Suprapubic skin (tissue), 3 donors: ENCODE measurements at regions not wholly inside any gene's neighbourhood (a gene's known extent, or its start where the extent isn't known, plus 50 kb on each side); places are given as distances from the start of the nearest gene placed in this dataset.

Source experiments
- POLR2A ChIP-seq, 2 donors: fragments of 450-650 bp; IDR thresholded peaks; one replicate each; pipeline ENCODE4 v1.6.1; 2017; ENCODE audit warnings: antibody characterized with exemption in 2 of 2, mild to moderate bottlenecking in 2 of 2, moderate library complexity in 2 of 2
- TF ChIP-seq, protein P1 (sequence below), 2 donors: fragments of 200-600 bp in 1 of 2; fragments of 450-650 bp in 1 of 2; sonication (generic) in 1 of 2; IDR thresholded peaks; one replicate each; pipeline ENCODE4 v1.5.1; 2016 to 2019; ENCODE audit warnings: antibody characterized with exemption in 2 of 2, mild to moderate bottlenecking in 1 of 2, moderate library complexity in 1 of 2

DNA sequence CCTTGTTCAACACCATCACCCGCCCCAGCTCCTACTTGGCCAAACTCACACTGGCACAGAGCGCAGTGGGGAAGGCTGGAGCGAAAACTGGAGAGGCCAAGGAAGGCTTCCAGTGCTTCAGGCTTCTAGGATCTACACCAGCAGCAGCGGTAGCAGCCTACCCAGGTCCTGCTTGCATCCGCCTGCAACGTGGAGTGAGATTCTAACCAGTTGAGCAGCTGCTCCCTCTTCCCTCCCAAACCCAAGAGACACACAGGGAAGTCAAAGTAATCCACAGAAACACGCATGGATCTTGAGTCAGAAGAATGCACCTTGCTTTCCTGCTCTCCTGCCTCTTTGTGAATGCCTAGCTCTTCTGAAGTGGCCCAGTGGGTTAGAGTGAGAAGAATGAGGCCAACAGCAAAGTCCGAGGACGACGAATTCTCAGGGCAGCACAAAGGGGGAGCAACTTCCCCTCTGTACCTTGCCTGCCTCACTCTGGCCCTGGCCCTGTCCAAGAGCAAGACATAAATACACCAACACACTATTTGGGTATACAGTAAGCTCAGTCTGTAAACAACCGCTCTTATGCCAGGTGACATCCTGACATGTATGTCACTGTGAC lies 95.9 kb upstream of the FOXQ1 start:
- TF ChIP-seq POLR2A (IDR thresholded peaks at IDR 0.05), result no peak
- TF ChIP-seq, protein P1, sequence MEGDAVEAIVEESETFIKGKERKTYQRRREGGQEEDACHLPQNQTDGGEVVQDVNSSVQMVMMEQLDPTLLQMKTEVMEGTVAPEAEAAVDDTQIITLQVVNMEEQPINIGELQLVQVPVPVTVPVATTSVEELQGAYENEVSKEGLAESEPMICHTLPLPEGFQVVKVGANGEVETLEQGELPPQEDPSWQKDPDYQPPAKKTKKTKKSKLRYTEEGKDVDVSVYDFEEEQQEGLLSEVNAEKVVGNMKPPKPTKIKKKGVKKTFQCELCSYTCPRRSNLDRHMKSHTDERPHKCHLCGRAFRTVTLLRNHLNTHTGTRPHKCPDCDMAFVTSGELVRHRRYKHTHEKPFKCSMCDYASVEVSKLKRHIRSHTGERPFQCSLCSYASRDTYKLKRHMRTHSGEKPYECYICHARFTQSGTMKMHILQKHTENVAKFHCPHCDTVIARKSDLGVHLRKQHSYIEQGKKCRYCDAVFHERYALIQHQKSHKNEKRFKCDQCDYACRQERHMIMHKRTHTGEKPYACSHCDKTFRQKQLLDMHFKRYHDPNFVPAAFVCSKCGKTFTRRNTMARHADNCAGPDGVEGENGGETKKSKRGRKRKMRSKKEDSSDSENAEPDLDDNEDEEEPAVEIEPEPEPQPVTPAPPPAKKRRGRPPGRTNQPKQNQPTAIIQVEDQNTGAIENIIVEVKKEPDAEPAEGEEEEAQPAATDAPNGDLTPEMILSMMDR (IDR thresholded peaks at IDR 0.05), result no peak
